ENCODE measurements at regions not wholly inside any gene's neighbourhood (a gene's known extent, or its start where the extent isn't known, plus 50 kb on each side); places are given as distances from the start of the nearest gene placed in this dataset.

GRCh38 chr2:18915227-18915626 is 325.9 kb upstream of the NT5C1B start:
- Histone ChIP-seq H3K9ac (ENCODE audit: insufficient read depth in 1 of 2, low read depth in 2 of 2, low read length in 2 of 2) (no peak overlapping the region), H3K79me2 (ENCODE audit: control insufficient read depth, insufficient read depth, low read length) (no peaks in the 10 kb centered on the region), H3K9me1 (ENCODE audit: control insufficient read depth, insufficient read depth, low read length) (no peaks in the 10 kb centered on the region), H3K27ac (ENCODE audit: extremely low read depth, low read depth, low read length) (no peak overlapping the region), H4K20me1 (replicated peaks; ENCODE audit: control insufficient read depth, insufficient read depth, low read length) (no peaks in the 10 kb centered on the region), H3K9me3 (replicated peaks; ENCODE audit: control insufficient read depth, insufficient read depth, low read depth, low read length) (no peaks in the 10 kb centered on the region), H3K4me3 (no peak overlapping the region), H3K36me3 (ENCODE audit: control insufficient read depth, insufficient read depth, low read length) (no peaks in the 10 kb centered on the region), H3K27me3 (ENCODE audit: control insufficient read depth in 2 of 2, insufficient read depth in 2 of 2, low read length in 2 of 2) (no peaks in the 10 kb centered on the region), H3K4me1 (replicated peaks in 1 of 2; ENCODE audit: control insufficient read depth in 2 of 2, insufficient read depth in 2 of 2, low read length in 2 of 2) (no peaks in the 10 kb centered on the region), H2AFZ (ENCODE audit: low read depth, low read length) (no peak overlapping the region), H3K4me2 (ENCODE audit: insufficient read depth, low read length) (no peak overlapping the region)
- no peak for TF ChIP-seq TRIM24 (IDR thresholded peaks at IDR 0.05)
- no peak for DNase-seq (ENCODE audit: extremely low read depth in 1 of 4, low spot score in 3 of 4)
- no peak for FAIRE-seq
- in situ Hi-C loops (cut with MboI): no loop called here
- WGBS (ENCODE audit: insufficient coverage, low coverage, missing lambda C conversion rate): 10% methylated on average over 1 of the region's 1 CpG
- POLR2A ChIA-PET: no interaction called here
- CTCF ChIA-PET (ENCODE audit: low intra/inter-chr PET ratio): no interaction called here
- intact Hi-C loops (cut with micrococcal nuclease): no loop called here
- BruUV-seq (replicated peaks): no TSS peak
- ATAC-seq: no peak

GRCh38 chr2:18913512-18913911 is 324.1 kb upstream of the NT5C1B start:
- H4K20me1 ChIP-seq (replicated peaks; ENCODE audit: control insufficient read depth, insufficient read depth, low read length): no peaks in the 10 kb centered on the region
- H3K79me2 ChIP-seq (ENCODE audit: control insufficient read depth, insufficient read depth, low read length): no peaks in the 10 kb centered on the region
- H3K36me3 ChIP-seq (ENCODE audit: control insufficient read depth, insufficient read depth, low read length): no peaks in the 10 kb centered on the region
- BruUV-seq (replicated peaks): no TSS peak
- H3K27me3 ChIP-seq (ENCODE audit: control insufficient read depth in 2 of 2, insufficient read depth in 2 of 2, low read length in 2 of 2): no peaks in the 10 kb centered on the region
- H3K9ac ChIP-seq (ENCODE audit: insufficient read depth in 1 of 2, low read depth in 2 of 2, low read length in 2 of 2): no peak overlapping the region
- H3K4me1 ChIP-seq (replicated peaks in 1 of 2; ENCODE audit: control insufficient read depth in 2 of 2, insufficient read depth in 2 of 2, low read length in 2 of 2): no peaks in the 10 kb centered on the region
- CTCF ChIA-PET (ENCODE audit: low intra/inter-chr PET ratio): no interaction called here
- WGBS (ENCODE audit: insufficient coverage, low coverage, missing lambda C conversion rate): 0% methylated on average over 3 of the region's 3 CpGs
- no peak overlapping the region for H2AFZ ChIP-seq (ENCODE audit: low read depth, low read length)
- TF ChIP-seq NEUROD1 (IDR thresholded peaks at IDR 0.05; ENCODE audit: borderline replicate concordance, low read depth, low read length, partially characterized antibody) (no peak), FOXK1 (CRISPR knock-in tag; IDR thresholded peaks at IDR 0.05; ENCODE audit: borderline replicate concordance) (no peak), KLF16 (IDR thresholded peaks at IDR 0.05) (no peak), ZBTB8A (IDR thresholded peaks at IDR 0.05; ENCODE audit: partially characterized antibody) (no peak)
- H3K9me1 ChIP-seq (ENCODE audit: control insufficient read depth, insufficient read depth, low read length): no peaks in the 10 kb centered on the region
- no peak overlapping the region for H3K27ac ChIP-seq (ENCODE audit: extremely low read depth, low read depth, low read length)
- DNase-seq (ENCODE audit: extremely low read depth in 1 of 4, low spot score in 3 of 4) (no peak), ATAC-seq (no peak), FAIRE-seq (no peak)
- no peak overlapping the region for H3K4me2 ChIP-seq (ENCODE audit: insufficient read depth, low read length)
- in situ Hi-C loops (cut with MboI): no loop called here
- intact Hi-C loops (cut with micrococcal nuclease): no loop called here
- POLR2A ChIA-PET: no interaction called here
- no peaks in the 10 kb centered on the region for H3K9me3 ChIP-seq (replicated peaks; ENCODE audit: control insufficient read depth, insufficient read depth, low read depth, low read length)
- H3K4me3 ChIP-seq: no peak overlapping the region
